OCI-LY7 (cell line): ENCODE measurements at regions not wholly inside any gene's neighbourhood (a gene's known extent, or its start where the extent isn't known, plus 50 kb on each side); places are given as distances from the start of the nearest gene placed in this dataset.

Experiments
- BruUV-seq: library from RNA; stranded (reverse); fragments of 400-500 nt; replicated peaks from 2 replicates; lab custom pipeline; 2021; lab: Mats Ljungman, UMichigan
- CTCF ChIA-PET: fragments of 300-600 bp; sonication (Branson Sonifier 250); formaldehyde crosslinking; loops from one replicate; lab custom pipeline; 2022; ENCODE audit warnings: antibody characterized with exemption; ENCODE audit not compliant: unreplicated experiment; lab: Charles Lee
- POLR2A ChIA-PET: fragments of 300-600 bp; sonication (Branson Sonifier 250); formaldehyde crosslinking; loops from one replicate; lab custom pipeline; 2022; ENCODE audit warnings: antibody characterized with exemption; lab: Charles Lee
- DNase-seq: peaks from one replicate; pipeline ENCODE4 v3.0.0-alpha.2; 2015; ENCODE audit warnings: low spot score
- H2AFZ ChIP-seq: fragments of 200-600 bp; sonication (generic), shearing (Covaris generic); 2 replicates; pipeline ENCODE4 v1.6.1; 2014; ENCODE audit warnings: mild to moderate bottlenecking, antibody characterized with exemption, low read length, moderate library complexity
- H3K27ac ChIP-seq: fragments of 200-600 bp; sonication (generic); 2 replicates; pipeline ENCODE4 v1.5.1; 2014; ENCODE audit warnings: mixed run types, low read depth, mild to moderate bottlenecking, moderate library complexity, low read length, inconsistent platforms; ENCODE audit not compliant: poor library complexity, severe bottlenecking
- H3K36me3 ChIP-seq: fragments of 200-600 bp; sonication (generic); 2 replicates; pipeline ENCODE4 v1.6.1; 2014; ENCODE audit warnings: mild to moderate bottlenecking, antibody characterized with exemption, low read length, moderate library complexity, mixed read lengths; ENCODE audit not compliant: insufficient read depth
- H3K4me1 ChIP-seq: fragments of 200-600 bp; sonication (generic); 2 replicates; pipeline ENCODE4 v1.5.1; 2014; ENCODE audit warnings: mild to moderate bottlenecking, low read length; ENCODE audit not compliant: insufficient read depth, poor library complexity, severe bottlenecking
- H3K4me2 ChIP-seq: fragments of 200-600 bp; sonication (generic); 2 replicates; pipeline ENCODE4 v1.6.1; 2014; ENCODE audit warnings: mild to moderate bottlenecking, low read length
- H3K4me3 ChIP-seq: fragments of 200-600 bp; sonication (generic); 2 replicates; pipeline ENCODE4 v1.5.1; 2014; ENCODE audit warnings: mild to moderate bottlenecking, low read depth, low read length; ENCODE audit not compliant: poor library complexity, severe bottlenecking
- H3K79me2 ChIP-seq: fragments of 200-600 bp; sonication (generic); 2 replicates; pipeline ENCODE4 v1.6.1; 2016; ENCODE audit warnings: low read depth, mild to moderate bottlenecking, low read length, moderate library complexity, mixed read lengths; ENCODE audit not compliant: insufficient read depth
- H3K9me2 ChIP-seq: fragments of 200-600 bp; sonication (generic); 2 replicates; pipeline ENCODE4 v1.6.1; 2016; ENCODE audit warnings: mild to moderate bottlenecking, low read length, mixed read lengths; ENCODE audit not compliant: insufficient read depth
- H3K9me3 ChIP-seq: fragments of 200-600 bp; sonication (generic); 2 replicates; pipeline ENCODE4 v1.6.1; 2014; ENCODE audit warnings: mild to moderate bottlenecking, mixed run types, low read length, mixed read lengths
- H4K20me1 ChIP-seq: fragments of 200-600 bp; sonication (generic); 2 replicates; pipeline ENCODE4 v1.6.1; 2014; ENCODE audit warnings: mild to moderate bottlenecking, antibody characterized with exemption, low read length, moderate library complexity, mixed read lengths; ENCODE audit not compliant: insufficient read depth
- CTCF ChIP-seq: fragments of 200-600 bp; sonication (generic); conservative IDR thresholded peaks from 2 replicates; pipeline ENCODE4 v1.5.1; 2014; ENCODE audit warnings: mild to moderate bottlenecking, antibody characterized with exemption, low read length, moderate library complexity, mixed read lengths
- EZH2phosphoT487 ChIP-seq: fragments of 200-600 bp; sonication (generic); IDR thresholded peaks from 2 replicates; pipeline ENCODE4 v1.6.1; 2018; ENCODE audit warnings: low read depth, borderline replicate concordance, mild to moderate bottlenecking, mixed run types, antibody characterized with exemption, low read length, moderate library complexity, mixed read lengths
- intact Hi-C: fragments of 100-400 bp; cut with micrococcal nuclease; formaldehyde crosslinking; loops from one replicate; pipeline ENCODE4 v1.10.0; 2022; ENCODE audit not compliant: unreplicated experiment

GRCh38 chr15:95584088-95584487 is 746.4 kb upstream of the NR2F2 start:
- CTCF ChIA-PET = no interaction called here
- Histone ChIP-seq H4K20me1 (no peaks in the 10 kb centered on the region), H3K4me2 (no peak overlapping the region), H3K27ac (no peak overlapping the region), H3K4me1 (no peaks in the 10 kb centered on the region), H2AFZ (no peak overlapping the region), H3K4me3 (no peak overlapping the region), H3K9me3 (no peaks in the 10 kb centered on the region), H3K36me3 (no peaks in the 10 kb centered on the region), H3K9me2 (no peaks in the 10 kb centered on the region), H3K79me2 (no peaks in the 10 kb centered on the region)
- intact Hi-C loops = no loop called here
- no peak for TF ChIP-seq EZH2phosphoT487
- TF ChIP-seq CTCF = no peak
- POLR2A ChIA-PET = no interaction called here
- no peak for DNase-seq
- BruUV-seq = no TSS peak

- H3K27ac ChIP-seq = no peak overlapping the region
- TF ChIP-seq EZH2phosphoT487 = no peak
- no peak for TF ChIP-seq CTCF
- H3K36me3 ChIP-seq = no peaks in the 10 kb centered on the region
- intact Hi-C loops = no loop called here
- no peak overlapping the region for H2AFZ ChIP-seq
- H3K4me2 ChIP-seq = no peak overlapping the region
- POLR2A ChIA-PET = interaction anchor here (0.6 to 0.7 kb wide), 2 partner anchors 9 to 348 kb away, joined by 3 read pairs; no protein-coding TSS in a partner anchor
- H4K20me1 ChIP-seq = no peaks in the 10 kb centered on the region
- CTCF ChIA-PET = no interaction called here
- no peaks in the 10 kb centered on the region for H3K9me3 ChIP-seq
- H3K4me3 ChIP-seq = no peak overlapping the region
- DNase-seq = no peak
- no peaks in the 10 kb centered on the region for H3K79me2 ChIP-seq
- no peaks in the 10 kb centered on the region for H3K9me2 ChIP-seq
- no peaks in the 10 kb centered on the region for H3K4me1 ChIP-seq
- BruUV-seq = no TSS peak
These were observed 742.4 kb upstream of the NR2F2 start for GRCh38 chr15:95588056-95588455.

- Histone ChIP-seq H3K27ac (no peak overlapping the region), H3K4me3 (no peak overlapping the region), H3K9me2 (no peaks in the 10 kb centered on the region), H2AFZ (no peak overlapping the region), H3K36me3 (no peaks in the 10 kb centered on the region), H3K79me2 (no peaks in the 10 kb centered on the region), H3K4me2 (no peak overlapping the region), H4K20me1 (no peaks in the 10 kb centered on the region), H3K4me1 (no peaks in the 10 kb centered on the region), H3K9me3 (no peaks in the 10 kb centered on the region)
- intact Hi-C loops = no loop called here
- no TSS peak for BruUV-seq
- DNase-seq = no peak
- TF ChIP-seq EZH2phosphoT487 = no peak
- TF ChIP-seq CTCF = no peak
- POLR2A ChIA-PET = interaction anchor here (0.7 to 0.8 kb wide), 2 partner anchors 11 to 19 kb away, joined by 3 read pairs; no protein-coding TSS in a partner anchor
- CTCF ChIA-PET = no interaction called here
These were observed 739.9 kb upstream of the NR2F2 start for GRCh38 chr15:95590533-95591044.
